GM18867 (cell line): ENCODE measurements at regions not wholly inside any gene's neighbourhood (a gene's known extent, or its start where the extent isn't known, plus 50 kb on each side); places are given as distances from the start of the nearest gene placed in this dataset.

Experiments
- ATAC-seq: cut with Tn5 transposase; IDR thresholded peaks from one replicate; pipeline ENCODE4 v1.9.1; 2021; ENCODE audit warnings: mild to moderate bottlenecking, moderate library complexity; ENCODE audit not compliant: unreplicated experiment

GRCh38 chr14:95387826-95388445 is 68.2 kb upstream of the CLMN start:
- no peak for ATAC-seq

GRCh38 chr14:95386536-95387095 is 66.9 kb upstream of the CLMN start:
- no peak for ATAC-seq

- ATAC-seq: no peak
Observed at GRCh38 chr14:95385701-95386100, 66.0 kb upstream of the CLMN start.

GRCh38 chr14:95382747-95383146 is 63.0 kb upstream of the CLMN start:
- ATAC-seq: no peak

- no peak for ATAC-seq
Observed at GRCh38 chr14:95381726-95382125, 62.0 kb upstream of the CLMN start.

- no peak for ATAC-seq
Observed at GRCh38 chr14:95380350-95381042, 60.8 kb upstream of the CLMN start.

DNA sequence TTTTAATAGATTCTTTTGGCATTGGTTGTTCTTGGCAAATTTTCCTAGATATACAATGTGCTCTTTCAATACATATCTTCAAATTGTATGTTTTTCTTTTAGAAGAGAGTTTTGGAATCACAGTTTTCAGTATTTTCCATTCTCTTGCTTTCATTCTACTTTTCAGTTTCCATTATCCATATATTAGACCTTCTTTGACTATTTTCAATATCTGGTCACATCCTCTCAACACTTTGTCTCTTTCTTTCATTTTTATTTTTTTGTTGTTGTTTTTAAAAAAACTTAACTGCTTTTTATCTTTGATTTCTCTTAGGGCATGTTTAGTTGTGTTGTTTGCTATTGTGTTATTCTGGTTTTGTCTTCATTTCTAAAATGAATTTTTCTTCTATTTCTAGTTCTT is 59.9 kb upstream of the CLMN start:
- no peak for ATAC-seq

DNA sequence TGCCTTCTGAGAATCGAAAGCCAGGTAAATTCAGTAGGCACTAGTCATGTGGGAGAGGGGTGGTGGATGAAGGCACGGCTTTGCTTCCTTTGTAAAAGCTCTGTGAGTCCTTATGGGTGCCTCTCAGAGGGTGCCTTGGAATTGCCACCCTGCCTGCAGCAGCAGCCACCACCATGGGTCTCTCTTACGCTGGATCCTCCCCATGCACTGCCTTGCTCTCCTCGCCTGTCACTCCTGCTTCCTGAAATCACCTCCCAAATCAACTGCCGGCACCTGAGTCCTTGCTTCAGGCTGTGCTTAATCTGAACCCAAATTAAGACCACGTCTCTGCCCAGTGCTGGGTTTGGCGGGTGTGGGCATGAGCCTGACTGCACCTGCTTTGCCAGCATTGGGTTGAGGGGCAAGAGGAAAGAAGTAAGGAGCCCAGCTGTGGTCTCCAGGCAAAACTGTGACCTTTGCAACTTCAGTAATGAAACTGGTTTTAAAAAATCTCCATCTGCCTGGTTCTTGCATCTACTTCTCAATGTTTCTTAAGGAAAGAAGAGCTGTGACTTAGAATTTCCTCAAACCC is 55.9 kb upstream of the CLMN start:
- ATAC-seq: no peak

GRCh38 chr14:95374239-95374997 is 54.7 kb upstream of the CLMN start:
- no peak for ATAC-seq

DNA sequence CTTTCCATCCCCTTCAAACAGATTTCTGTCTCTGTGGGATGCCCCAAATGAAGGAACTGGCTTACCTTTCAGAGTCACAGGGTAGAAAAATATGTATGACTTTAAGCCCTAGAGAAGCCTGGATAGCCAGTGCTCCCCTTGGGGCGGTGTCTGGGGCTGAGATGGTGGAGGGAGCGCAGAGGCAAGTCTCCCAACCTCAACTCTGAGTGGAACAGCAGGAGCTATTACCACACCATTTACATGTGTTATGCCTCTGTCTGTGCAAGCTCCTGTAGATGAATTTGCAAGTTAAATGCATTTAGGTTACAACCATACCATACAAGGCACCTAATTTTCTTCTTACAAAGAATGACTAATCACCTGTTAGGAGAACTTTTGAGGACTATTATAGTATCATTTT is 50.4 kb upstream of the CLMN start:
- ATAC-seq: no peak
